ENCODE measurements at regions not wholly inside any gene's neighbourhood (a gene's known extent, or its start where the extent isn't known, plus 50 kb on each side); places are given as distances from the start of the nearest gene placed in this dataset.

DNA sequence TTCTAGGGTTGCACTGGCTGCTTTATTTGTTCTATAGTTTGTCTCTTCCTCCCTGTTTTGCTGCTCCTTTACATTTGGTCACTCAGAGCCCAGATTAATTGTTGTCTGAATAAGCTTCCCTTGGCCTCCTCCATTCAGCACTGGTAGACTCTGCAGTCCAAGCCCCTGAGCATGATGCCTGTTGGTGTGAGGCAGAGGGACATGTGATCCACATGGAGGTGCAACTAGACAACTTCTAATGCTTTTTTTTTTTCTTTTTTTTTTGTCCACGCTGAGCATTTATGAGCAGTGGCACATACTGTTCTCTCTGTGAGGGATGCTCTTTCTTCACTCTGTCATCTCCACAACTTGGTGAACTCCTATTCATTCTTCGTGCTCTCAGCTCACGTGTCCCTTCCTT, 167.3 kb upstream of the TBC1D5 start:
- DNase-seq (ENCODE audit: low read depth in 1 of 2, low spot score in 2 of 2): no peak
- Histone ChIP-seq H2BK12ac (ENCODE audit: low read depth, low read length) (no peak overlapping the region), H2BK120ac (replicated peaks; ENCODE audit: low read depth, low read length) (no peak overlapping the region)
- TF ChIP-seq RAD21 (IDR thresholded peaks at IDR 0.05 in 1 of 2, conservative IDR thresholded peaks at IDR 0.05 in 1 of 2; ENCODE audit: low read depth in 2 of 2, low read length in 2 of 2) (no peak), SUZ12 (IDR thresholded peaks at IDR 0.05; ENCODE audit: low read length) (no peak), SRF (IDR thresholded peaks at IDR 0.05; ENCODE audit: low read depth, low read length) (no peak), CTBP2 (IDR thresholded peaks at IDR 0.05; ENCODE audit: borderline replicate concordance, insufficient read depth, insufficient read length, low read length) (no peak), RFX5 (IDR thresholded peaks at IDR 0.05; ENCODE audit: borderline replicate concordance, low read depth, low read length) (no peak), HDAC6 (IDR thresholded peaks at IDR 0.05; ENCODE audit: low read depth, low read length) (no peak), SP2 (IDR thresholded peaks at IDR 0.05; ENCODE audit: low read length) (no peak), NANOG (IDR thresholded peaks at IDR 0.05; ENCODE audit: insufficient read depth, low read depth, low read length, poor library complexity, severe bottlenecking) (no peak), TAF7 (optimal IDR thresholded peaks at IDR 0.05; ENCODE audit: borderline replicate concordance, low read depth, low read length) (no peak), RBBP5 (IDR thresholded peaks at IDR 0.05; ENCODE audit: borderline replicate concordance, low read depth, low read length) (no peak), GTF2F1 (IDR thresholded peaks at IDR 0.05; ENCODE audit: borderline replicate concordance, low read depth, low read length) (no peak), POU5F1 (IDR thresholded peaks at IDR 0.05; ENCODE audit: low read depth, low read length) (no peak), ASH2L (IDR thresholded peaks at IDR 0.05; ENCODE audit: low read length) (no peak)
- TF ChIP-seq, protein P1, sequence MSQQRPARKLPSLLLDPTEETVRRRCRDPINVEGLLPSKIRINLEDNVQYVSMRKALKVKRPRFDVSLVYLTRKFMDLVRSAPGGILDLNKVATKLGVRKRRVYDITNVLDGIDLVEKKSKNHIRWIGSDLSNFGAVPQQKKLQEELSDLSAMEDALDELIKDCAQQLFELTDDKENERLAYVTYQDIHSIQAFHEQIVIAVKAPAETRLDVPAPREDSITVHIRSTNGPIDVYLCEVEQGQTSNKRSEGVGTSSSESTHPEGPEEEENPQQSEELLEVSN (IDR thresholded peaks at IDR 0.05): no peak

More for the DNA sequence above, 167.3 kb upstream of the TBC1D5 start:
- Histone ChIP-seq H3K4me3 (ENCODE audit: extremely low read depth in 1 of 4, insufficient read depth in 2 of 4, low read depth in 3 of 4, low read length in 4 of 4) (no peak overlapping the region), H3K36me3 (ENCODE audit: control insufficient read depth in 2 of 4, insufficient read depth in 4 of 4, low read length in 3 of 4) (no peaks in the 10 kb centered on the region), H4K8ac (ENCODE audit: extremely low read depth, insufficient read depth, low read length) (no peak overlapping the region), H3K9ac (replicated peaks in 1 of 4; ENCODE audit: extremely low read depth in 1 of 4, low read depth in 3 of 4, low read length in 3 of 4) (no peak overlapping the region), H2BK5ac (ENCODE audit: low read depth, low read length) (no peak overlapping the region), H2BK20ac (ENCODE audit: low read length) (no peak overlapping the region), H2BK15ac (ENCODE audit: low read length) (no peak overlapping the region), H3K14ac (ENCODE audit: insufficient read length) (no peak overlapping the region), H3K79me2 (ENCODE audit: control insufficient read depth in 1 of 2, insufficient read depth in 2 of 2, low read length in 2 of 2) (no peaks in the 10 kb centered on the region), H2AK5ac (ENCODE audit: low read depth, low read length) (no peak overlapping the region), H2AFZ (ENCODE audit: low read length) (no peak overlapping the region), H3K23ac (ENCODE audit: insufficient read length) (no peak overlapping the region), H3K79me1 (ENCODE audit: low read depth, low read length) (no peaks in the 10 kb centered on the region; the same call in 1 of the 2 replicates), H3K27me3 (replicated peaks in 1 of 4; ENCODE audit: control insufficient read depth in 3 of 4, extremely low read depth in 1 of 4, insufficient read depth in 3 of 4, low read length in 3 of 4) (no peaks in the 10 kb centered on the region), H3K18ac (ENCODE audit: extremely low read depth, low read length) (no peak overlapping the region), H3K23me2 (ENCODE audit: low read depth, low read length) (no peaks in the 10 kb centered on the region), H3K4ac (replicated peaks; ENCODE audit: insufficient read length, low read depth, low read length) (no peak overlapping the region), H4K5ac (ENCODE audit: insufficient read length, low read depth, low read length) (no peak overlapping the region), H4K91ac (replicated peaks; ENCODE audit: insufficient read length, low read length) (no peak overlapping the region), H3K4me2 (ENCODE audit: insufficient read depth in 1 of 2, low read depth in 2 of 2, low read length in 2 of 2) (no peak overlapping the region), H3K4me1 (replicated peaks in 1 of 4; ENCODE audit: control insufficient read depth in 3 of 4, insufficient read depth in 4 of 4, low read length in 3 of 4) (peaks cover 0 to 11% (median 3%) of the 10 kb centered on the region in 4 experiments; a peak in 4 of 7 replicates), H3K56ac (replicated peaks; ENCODE audit: insufficient read length, low read depth, low read length) (no peak overlapping the region), H4K20me1 (replicated peaks in 1 of 2; ENCODE audit: control insufficient read depth in 1 of 2, insufficient read depth in 2 of 2, low read length in 2 of 2) (no peaks in the 10 kb centered on the region), H3K27ac (ENCODE audit: low read depth, low read length) (no peak overlapping the region), H3K9me3 (ENCODE audit: insufficient read depth in 2 of 2, low read depth in 1 of 2, low read length in 1 of 2) (no peaks in the 10 kb centered on the region)
- POLR2A ChIA-PET (ENCODE audit: partially characterized antibody): interaction anchor here (0.9 kb wide), 1 partner anchor 8 kb away, joined by 3 read pairs; no protein-coding TSS in a partner anchor
- CTCF ChIA-PET (ENCODE audit: partially characterized antibody): interaction anchor here (1.4 to 2.5 kb wide), 2 partner anchors 15 to 385 kb away, joined by 4 to 16 read pairs; no protein-coding TSS in a partner anchor
- WGBS, 2 experiments (ENCODE audit: extremely low coverage in 1 of 2, insufficient coverage in 1 of 2, insufficient read length in 1 of 2, insufficient replicate concordance in 2 of 2, low coverage in 1 of 2, low lambda C conversion rate in 2 of 2, missing lambda C conversion rate in 1 of 2): 54% methylated on average over 3 of the region's 3 CpGs; no CpG with 5 or more reads in 1 of the 2 experiments
- FAIRE-seq: no peak

All from H1 (cell line).